HEK293T (cell line): ENCODE measurements at regions not wholly inside any gene's neighbourhood (a gene's known extent, or its start where the extent isn't known, plus 50 kb on each side); places are given as distances from the start of the nearest gene placed in this dataset.

Experiments
- FOXA1 ChIP-seq: fragments of 450-650 bp; IDR thresholded peaks from 2 replicates; pipeline ENCODE4 v1.6.1; 2016; ENCODE audit warnings: mild to moderate bottlenecking
- FOXM1 ChIP-seq: fragments of 450-650 bp; IDR thresholded peaks from 2 replicates; pipeline ENCODE4 v1.6.1; 2017; ENCODE audit warnings: mild to moderate bottlenecking, borderline replicate concordance
- L3MBTL2 ChIP-seq: fragments of 450-650 bp; conservative IDR thresholded peaks from 2 replicates; pipeline ENCODE4 v1.6.1; 2016; ENCODE audit warnings: mild to moderate bottlenecking
- NFRKB ChIP-seq: fragments of 450-650 bp; IDR thresholded peaks from 2 replicates; pipeline ENCODE4 v1.6.1; 2016; ENCODE audit warnings: mild to moderate bottlenecking, moderate library complexity
- SP1 ChIP-seq: fragments of 450-650 bp; IDR thresholded peaks from 2 replicates; pipeline ENCODE4 v1.6.1; 2017
- SUZ12 ChIP-seq: fragments of 450-650 bp; IDR thresholded peaks from 2 replicates; pipeline ENCODE4 v1.6.1; 2016; ENCODE audit warnings: mild to moderate bottlenecking
- TARDBP ChIP-seq: fragments of 450-650 bp; IDR thresholded peaks from 2 replicates; pipeline ENCODE4 v1.6.1; 2016
- ZNF384 ChIP-seq: fragments of 450-650 bp; IDR thresholded peaks from 2 replicates; pipeline ENCODE4 v1.6.1; 2016

DNA sequence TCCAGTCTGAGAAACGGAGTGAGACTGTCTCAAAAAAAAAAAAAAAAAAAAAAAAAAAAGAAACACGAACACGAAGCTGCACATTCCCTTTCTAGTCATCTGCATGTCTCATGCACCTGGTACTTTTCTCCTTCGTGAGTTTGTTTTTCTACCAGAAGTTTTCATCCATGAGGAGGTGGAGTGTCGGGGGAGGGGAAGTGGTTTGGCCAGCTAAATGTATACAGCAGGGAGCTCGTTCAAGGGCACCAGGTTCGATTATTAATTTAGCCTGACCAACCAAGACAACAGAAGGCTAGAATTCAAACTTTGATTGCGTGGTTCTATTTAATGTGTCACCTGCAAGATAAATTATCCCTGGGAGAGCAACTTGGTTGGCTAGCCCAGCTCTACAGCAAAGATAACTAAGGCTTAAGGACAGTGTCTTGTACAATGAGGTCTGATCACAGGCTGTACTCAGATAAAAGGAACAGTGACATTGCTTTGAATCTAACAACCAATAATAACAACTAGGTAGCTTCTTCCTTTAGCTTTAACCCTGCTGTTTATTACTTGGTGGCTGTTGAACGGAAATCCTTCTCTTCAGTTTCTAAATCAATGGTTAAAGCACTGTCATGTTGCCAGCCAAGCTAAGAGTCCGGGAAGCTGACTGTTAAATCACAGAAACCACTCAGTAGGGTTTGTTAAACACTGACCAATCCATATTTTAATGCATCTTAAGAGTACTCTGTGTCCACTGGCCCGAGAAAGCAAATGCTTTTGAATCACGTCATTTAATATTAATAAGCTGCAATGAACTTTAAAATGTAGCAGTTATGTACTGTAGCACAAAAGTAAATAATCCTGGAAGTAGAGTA is 98.4 kb upstream of the STARD13 start:
- TF ChIP-seq SUZ12: no peak
- TF ChIP-seq TARDBP: no peak
- no peak for TF ChIP-seq FOXA1
- no peak for TF ChIP-seq ZNF384
- no peak for TF ChIP-seq FOXM1
- no peak for TF ChIP-seq L3MBTL2
- TF ChIP-seq SP1: no peak
- no peak for TF ChIP-seq NFRKB
